Osteocyte (in vitro differentiated cells): ENCODE measurements at regions not wholly inside any gene's neighbourhood (a gene's known extent, or its start where the extent isn't known, plus 50 kb on each side); places are given as distances from the start of the nearest gene placed in this dataset.

ENCODE experiments used
- DNase-seq: peaks from one replicate; pipeline ENCODE4 v3.0.0; 2021; ENCODE audit warnings: mixed read lengths; ENCODE audit not compliant: unreplicated experiment; ENCODE audit errors: extremely low spot score
- H3K27ac Mint-ChIP-seq: one replicate; pipeline ENCODE4 v1.8.0; 2021; ENCODE audit warnings: mild to moderate bottlenecking, mixed read lengths; ENCODE audit not compliant: unreplicated experiment
- H3K27me3 Mint-ChIP-seq: one replicate; pipeline ENCODE4 v1.8.0; 2021; ENCODE audit warnings: mixed read lengths; ENCODE audit not compliant: unreplicated experiment
- H3K36me3 Mint-ChIP-seq: one replicate; pipeline ENCODE4 v1.8.0; 2021; ENCODE audit warnings: mixed read lengths; ENCODE audit not compliant: unreplicated experiment
- H3K4me1 Mint-ChIP-seq: one replicate; pipeline ENCODE4 v1.8.0; 2021; ENCODE audit warnings: mixed read lengths; ENCODE audit not compliant: unreplicated experiment
- H3K4me3 Mint-ChIP-seq: one replicate; pipeline ENCODE4 v1.8.0; 2021; ENCODE audit warnings: mild to moderate bottlenecking, moderate library complexity, mixed read lengths; ENCODE audit not compliant: unreplicated experiment
- H3K9me3 Mint-ChIP-seq: one replicate; pipeline ENCODE4 v1.8.0; 2021; ENCODE audit warnings: mixed read lengths; ENCODE audit not compliant: unreplicated experiment
- CTCF ChIP-seq: fragments of 200-600 bp; sonication (generic); IDR thresholded peaks from 2 replicates; pipeline ENCODE4 v1.5.0; 2021; ENCODE audit warnings: antibody characterized with exemption, mild to moderate bottlenecking, moderate library complexity

GRCh38 chr4:141912831-141913230 is 276.4 kb downstream of the IL15 start:
- Mint-ChIP-seq H3K9me3 (no peaks in the 10 kb centered on the region), H3K36me3 (no peaks in the 10 kb centered on the region)
- DNase-seq, result no peak

GRCh38 chr4:141913928-141914327 is 277.5 kb downstream of the IL15 start:
- TF ChIP-seq CTCF, result no peak
- H3K9me3 Mint-ChIP-seq, result no peaks in the 10 kb centered on the region
- H3K4me1 Mint-ChIP-seq, result peaks cover 2% of the 10 kb centered on the region
- no peak overlapping the region for H3K4me3 Mint-ChIP-seq
- H3K27ac Mint-ChIP-seq, result no peak overlapping the region
- no peak for DNase-seq
- no peaks in the 10 kb centered on the region for H3K27me3 Mint-ChIP-seq
- no peaks in the 10 kb centered on the region for H3K36me3 Mint-ChIP-seq

More at GRCh38 chr4:141912831-141913230, 276.4 kb downstream of the IL15 start:
- H3K4me3 Mint-ChIP-seq, result no peak overlapping the region
- no peak for TF ChIP-seq CTCF
- H3K27me3 Mint-ChIP-seq, result no peaks in the 10 kb centered on the region
- H3K27ac Mint-ChIP-seq, result no peak overlapping the region
- peaks cover 2% of the 10 kb centered on the region for H3K4me1 Mint-ChIP-seq

- Mint-ChIP-seq H3K36me3 (no peaks in the 10 kb centered on the region), H3K4me3 (no peak overlapping the region), H3K4me1 (no peaks in the 10 kb centered on the region), H3K27ac (no peak overlapping the region), H3K9me3 (no peaks in the 10 kb centered on the region), H3K27me3 (no peaks in the 10 kb centered on the region)
- no peak for DNase-seq
- no peak for TF ChIP-seq CTCF
Observed at GRCh38 chr4:141914746-141915145, 278.4 kb downstream of the IL15 start.

- DNase-seq, result no peak
- H3K9me3 Mint-ChIP-seq, result peaks cover 2% of the 10 kb centered on the region
- H3K4me3 Mint-ChIP-seq, result no peak overlapping the region
- peaks cover 2% of the 10 kb centered on the region for H3K27me3 Mint-ChIP-seq
- no peak overlapping the region for H3K27ac Mint-ChIP-seq
- no peaks in the 10 kb centered on the region for H3K4me1 Mint-ChIP-seq
- no peak for TF ChIP-seq CTCF
- H3K36me3 Mint-ChIP-seq, result no peaks in the 10 kb centered on the region
Observed at GRCh38 chr4:141919649-141920048, 283.3 kb downstream of the IL15 start.

- DNase-seq, result no peak
- Mint-ChIP-seq H3K4me3 (no peak overlapping the region), H3K4me1 (no peaks in the 10 kb centered on the region), H3K27ac (no peak overlapping the region), H3K27me3 (peaks cover 2% of the 10 kb centered on the region), H3K9me3 (peaks cover 2% of the 10 kb centered on the region), H3K36me3 (no peaks in the 10 kb centered on the region)
- no peak for TF ChIP-seq CTCF
Observed at GRCh38 chr4:141921293-141921692, 284.9 kb downstream of the IL15 start.
